GM23338 (cell line): ENCODE measurements at regions not wholly inside any gene's neighbourhood (a gene's known extent, or its start where the extent isn't known, plus 50 kb on each side); places are given as distances from the start of the nearest gene placed in this dataset.

ENCODE experiments used
- CTCF ChIP-seq, 2 experiments: fragments of 200-600 bp in 1 of 2; sonication (generic) in 1 of 2; conservative IDR thresholded peaks; 2 replicates each; pipeline versions ENCODE4 v1.5.1 to v1.6.1; 2016 to 2017; ENCODE audit warnings: antibody characterized with exemption in 2 of 2, low read depth in 2 of 2, mild to moderate bottlenecking in 2 of 2, moderate library complexity in 1 of 2
- EZH2 ChIP-seq: fragments of 200-600 bp; sonication (generic); IDR thresholded peaks from one replicate; pipeline ENCODE4 v1.8.0; 2017; ENCODE audit warnings: antibody characterized with exemption, mild to moderate bottlenecking, low read depth; ENCODE audit not compliant: unreplicated experiment
- EZH2phosphoT487 ChIP-seq: fragments of 200-600 bp; sonication (generic); IDR thresholded peaks from one replicate; pipeline ENCODE4 v1.8.1; 2018; ENCODE audit warnings: antibody characterized with exemption; ENCODE audit not compliant: unreplicated experiment
- NANOG ChIP-seq: IDR thresholded peaks from 2 replicates; pipeline ENCODE4 v1.6.1; 2016; ENCODE audit warnings: antibody characterized with exemption, borderline replicate concordance
- POLR2AphosphoS5 ChIP-seq: IDR thresholded peaks from 2 replicates; pipeline ENCODE4 v1.6.1; 2016; ENCODE audit warnings: antibody characterized with exemption, low read depth
- REST ChIP-seq: IDR thresholded peaks from one replicate; pipeline ENCODE4 v1.6.1; 2018; ENCODE audit warnings: antibody characterized with exemption; ENCODE audit not compliant: unreplicated experiment

GRCh38 chr6:154917941-154918340 is 77.2 kb upstream of the TIAM2 start:
- TF ChIP-seq CTCF (conservative IDR thresholded peaks at IDR 0.05; ENCODE audit: low read depth in 2 of 2) = no peak
- no peak for TF ChIP-seq EZH2phosphoT487
- no peak for TF ChIP-seq POLR2AphosphoS5
- TF ChIP-seq EZH2 = no peak
- TF ChIP-seq NANOG = no peak
- TF ChIP-seq REST = no peak
